Kidney epithelial cell (primary cell): ENCODE measurements at regions not wholly inside any gene's neighbourhood (a gene's known extent, or its start where the extent isn't known, plus 50 kb on each side); places are given as distances from the start of the nearest gene placed in this dataset.
"Not testable (repeated sequence)": the region's sequence is repeated elsewhere in the genome, so short reads cannot be mapped to it uniquely, and the experiment has no call there.

Source experiments
- DNase-seq: peaks from one replicate; pipeline ENCODE4 v3.0.0-alpha.2; 2010; ENCODE audit warnings: low read depth
- H3K27me3 ChIP-seq: 2 replicates; pipeline ENCODE4 v1.6.0; 2011; ENCODE audit warnings: low read length; ENCODE audit not compliant: control insufficient read depth, insufficient read depth
- H3K36me3 ChIP-seq: 2 replicates; pipeline ENCODE4 v1.5.1; 2011; ENCODE audit warnings: low read length; ENCODE audit not compliant: control insufficient read depth, insufficient read depth
- H3K4me3 ChIP-seq: 2 replicates; pipeline ENCODE4 v1.5.1; 2011; ENCODE audit warnings: low read depth, mild to moderate bottlenecking, control low read depth, low read length
- TF ChIP-seq, protein P1 (sequence below): IDR thresholded peaks from 2 replicates; pipeline ENCODE4 v1.5.1; 2011; ENCODE audit warnings: mild to moderate bottlenecking, moderate library complexity, low read length, control low read depth, inconsistent platforms; ENCODE audit not compliant: insufficient read depth, poor library complexity, severe bottlenecking

- H3K27me3 ChIP-seq = no peaks in the 10 kb centered on the region
- DNase-seq = no peak
- no peaks in the 10 kb centered on the region for H3K36me3 ChIP-seq
- TF ChIP-seq, protein P1, sequence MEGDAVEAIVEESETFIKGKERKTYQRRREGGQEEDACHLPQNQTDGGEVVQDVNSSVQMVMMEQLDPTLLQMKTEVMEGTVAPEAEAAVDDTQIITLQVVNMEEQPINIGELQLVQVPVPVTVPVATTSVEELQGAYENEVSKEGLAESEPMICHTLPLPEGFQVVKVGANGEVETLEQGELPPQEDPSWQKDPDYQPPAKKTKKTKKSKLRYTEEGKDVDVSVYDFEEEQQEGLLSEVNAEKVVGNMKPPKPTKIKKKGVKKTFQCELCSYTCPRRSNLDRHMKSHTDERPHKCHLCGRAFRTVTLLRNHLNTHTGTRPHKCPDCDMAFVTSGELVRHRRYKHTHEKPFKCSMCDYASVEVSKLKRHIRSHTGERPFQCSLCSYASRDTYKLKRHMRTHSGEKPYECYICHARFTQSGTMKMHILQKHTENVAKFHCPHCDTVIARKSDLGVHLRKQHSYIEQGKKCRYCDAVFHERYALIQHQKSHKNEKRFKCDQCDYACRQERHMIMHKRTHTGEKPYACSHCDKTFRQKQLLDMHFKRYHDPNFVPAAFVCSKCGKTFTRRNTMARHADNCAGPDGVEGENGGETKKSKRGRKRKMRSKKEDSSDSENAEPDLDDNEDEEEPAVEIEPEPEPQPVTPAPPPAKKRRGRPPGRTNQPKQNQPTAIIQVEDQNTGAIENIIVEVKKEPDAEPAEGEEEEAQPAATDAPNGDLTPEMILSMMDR = no peak
- H3K4me3 ChIP-seq = no peak overlapping the region
Observed at GRCh38 chr12:65721541-65722190, 102.6 kb upstream of the HMGA2 start.

DNA sequence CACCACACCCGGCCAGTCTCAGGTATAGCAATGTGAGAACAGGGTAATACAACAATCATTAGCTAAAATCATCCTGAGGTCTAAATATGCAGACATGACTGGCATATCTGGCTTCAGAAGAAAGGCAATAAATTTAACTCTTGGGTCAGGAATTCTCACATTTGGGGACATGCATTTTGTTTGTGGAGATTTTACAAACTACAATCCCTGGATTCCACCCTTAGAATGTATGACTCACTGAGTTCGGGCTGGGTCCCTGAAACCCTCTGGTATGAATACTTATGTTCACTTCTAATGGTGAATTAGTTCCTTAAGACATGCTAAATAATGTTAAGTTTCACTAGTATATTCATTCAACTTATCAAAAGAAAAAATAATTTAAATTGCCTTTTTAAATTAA is 98.9 kb upstream of the HMGA2 start:
- Histone ChIP-seq H3K36me3 (no peaks in the 10 kb centered on the region), H3K4me3 (no peak overlapping the region), H3K27me3 (no peaks in the 10 kb centered on the region)
- TF ChIP-seq, protein P1 = no peak
- DNase-seq = no peak

GRCh38 chr12:65728455-65728847 is 95.8 kb upstream of the HMGA2 start:
- TF ChIP-seq, protein P1 = no peak
- DNase-seq = no peak
- H3K4me3 ChIP-seq = peak overlapping the region; percentile 57
- no peaks in the 10 kb centered on the region for H3K27me3 ChIP-seq
- no peaks in the 10 kb centered on the region for H3K36me3 ChIP-seq

DNA sequence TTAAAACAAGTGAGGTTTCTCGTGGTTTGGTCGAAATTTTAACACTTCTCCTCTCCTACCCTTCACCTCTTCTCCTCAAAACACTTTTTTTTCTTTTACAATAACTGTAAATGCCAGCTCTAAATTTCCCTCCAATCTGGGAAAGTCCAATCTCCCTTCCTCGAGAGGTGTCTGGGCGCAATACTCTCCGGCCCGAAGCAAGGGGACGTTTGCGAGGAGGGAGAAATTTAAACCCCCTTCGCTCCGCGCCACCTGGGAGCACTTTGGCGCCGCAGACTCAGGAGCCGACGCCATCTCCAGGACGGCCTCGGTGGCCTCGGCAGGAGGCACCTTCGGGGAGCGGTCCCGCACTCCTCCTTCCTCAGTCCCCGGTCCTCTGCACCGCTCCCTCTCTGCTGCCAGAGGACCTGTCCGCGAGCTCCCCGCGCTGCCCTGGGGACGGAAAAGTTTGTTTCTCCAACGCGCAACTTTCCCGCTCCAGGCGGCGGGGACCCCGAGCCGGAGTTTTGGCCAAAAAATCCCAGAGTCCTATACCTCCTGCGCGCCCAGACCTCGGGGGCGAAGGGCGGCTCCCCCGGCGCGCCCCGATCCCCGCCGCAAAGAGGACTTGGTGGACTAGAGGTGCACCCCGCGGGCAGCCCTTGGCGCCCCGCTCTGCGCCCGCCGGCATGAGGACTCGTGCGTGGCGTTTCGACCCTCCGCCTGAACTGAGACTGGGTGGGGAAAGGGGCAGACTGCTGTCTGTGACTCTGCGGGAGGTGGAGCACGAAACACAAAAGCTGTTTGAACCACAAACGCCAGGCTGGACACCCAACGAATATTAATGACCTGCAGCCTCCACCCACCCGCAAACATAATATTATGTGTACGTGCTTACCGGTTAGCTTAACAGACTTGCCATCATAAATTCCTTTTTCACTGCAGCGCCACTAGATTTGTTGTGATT is 95.2 kb upstream of the HMGA2 start:
- Histone ChIP-seq H3K4me3 (peak overlapping the region; percentile 57), H3K27me3 (no peaks in the 10 kb centered on the region), H3K36me3 (no peaks in the 10 kb centered on the region)
- DNase-seq = no peak
- TF ChIP-seq, protein P1 = peak; percentile 16

- TF ChIP-seq, protein P1 = no peak
- Histone ChIP-seq H3K27me3 (no peaks in the 10 kb centered on the region), H3K4me3 (no peak overlapping the region), H3K36me3 (no peaks in the 10 kb centered on the region)
- DNase-seq = no peak
Observed at GRCh38 chr12:65731771-65732170, 92.5 kb upstream of the HMGA2 start.

GRCh38 chr12:65733643-65734042 is 90.6 kb upstream of the HMGA2 start:
- not testable (repeated sequence) for H3K36me3 ChIP-seq, H3K4me3 ChIP-seq, H3K27me3 ChIP-seq, DNase-seq
